Loucy (cell line): ENCODE measurements at regions not wholly inside any gene's neighbourhood (a gene's known extent, or its start where the extent isn't known, plus 50 kb on each side); places are given as distances from the start of the nearest gene placed in this dataset.

Experiments
- H2AFZ ChIP-seq: fragments of 200-600 bp; sonication (generic); 2 replicates; pipeline ENCODE4 v1.6.0; 2016; ENCODE audit warnings: antibody characterized with exemption, mild to moderate bottlenecking, low read length, moderate library complexity
- H3F3A ChIP-seq: fragments of 200-600 bp; 2 replicates; pipeline ENCODE4 v1.6.0; 2016; ENCODE audit warnings: antibody characterized with exemption, low read depth, mild to moderate bottlenecking
- H3K27me3 ChIP-seq: fragments of 200-600 bp; sonication (generic); 2 replicates; pipeline ENCODE4 v1.6.1; 2014; ENCODE audit warnings: low read length, mild to moderate bottlenecking; ENCODE audit not compliant: insufficient read depth, poor library complexity, severe bottlenecking
- H3K36me3 ChIP-seq: fragments of 200-600 bp; sonication (generic); 2 replicates; pipeline ENCODE4 v1.6.1; 2016; ENCODE audit warnings: low read length; ENCODE audit not compliant: insufficient read depth
- H3K4me1 ChIP-seq: fragments of 200-600 bp; sonication (generic); 2 replicates; pipeline ENCODE4 v1.5.1; 2014; ENCODE audit warnings: low read length, mild to moderate bottlenecking; ENCODE audit not compliant: insufficient read depth, poor library complexity, severe bottlenecking
- H3K4me2 ChIP-seq: fragments of 200-600 bp; sonication (generic); 2 replicates; pipeline ENCODE4 v1.6.0; 2014; ENCODE audit warnings: antibody characterized with exemption, low read length, low read depth, mild to moderate bottlenecking; ENCODE audit not compliant: poor library complexity, severe bottlenecking
- H3K4me3 ChIP-seq: fragments of 200-600 bp; sonication (generic); 2 replicates; pipeline ENCODE4 v1.5.1; 2014; ENCODE audit warnings: low read length, mild to moderate bottlenecking, mixed read lengths; ENCODE audit not compliant: poor library complexity, severe bottlenecking
- H3K79me2 ChIP-seq: fragments of 200-600 bp; sonication (generic); 2 replicates; pipeline ENCODE4 v1.6.1; 2014; ENCODE audit warnings: low read length; ENCODE audit not compliant: insufficient read depth
- H3K9ac ChIP-seq: fragments of 200-600 bp; sonication (generic); 2 replicates; pipeline ENCODE4 v1.6.0; 2014; ENCODE audit warnings: mild to moderate bottlenecking, low read depth, low read length, moderate library complexity; ENCODE audit not compliant: poor library complexity, severe bottlenecking
- H3K9me2 ChIP-seq: fragments of 200-600 bp; sonication (generic); replicated peaks from 2 replicates; pipeline ENCODE4 v1.6.1; 2016; ENCODE audit warnings: low read depth, low read length, mixed read lengths
- H3K9me3 ChIP-seq: fragments of 200-600 bp; sonication (generic); 2 replicates; pipeline ENCODE4 v1.6.1; 2014; ENCODE audit warnings: mild to moderate bottlenecking, antibody characterized with exemption, low read length, low read depth; ENCODE audit not compliant: insufficient read depth
- H4K20me1 ChIP-seq: fragments of 200-600 bp; sonication (generic); 2 replicates; pipeline ENCODE4 v1.6.0; 2014; ENCODE audit warnings: antibody characterized with exemption, low read length, mild to moderate bottlenecking; ENCODE audit not compliant: insufficient read depth, poor library complexity, severe bottlenecking
- CTCF ChIP-seq: fragments of 200-600 bp; sonication (generic); conservative IDR thresholded peaks from 2 replicates; pipeline ENCODE4 v1.5.1; 2014; ENCODE audit warnings: mild to moderate bottlenecking, antibody characterized with exemption, low read length
- EZH2phosphoT487 ChIP-seq: fragments of 200-600 bp; IDR thresholded peaks from 2 replicates; pipeline ENCODE4 v1.6.1; 2018; ENCODE audit warnings: antibody characterized with exemption, mild to moderate bottlenecking, moderate library complexity, borderline replicate concordance

- Histone ChIP-seq H3K27me3 (no peaks in the 10 kb centered on the region), H3K4me2 (no peak overlapping the region), H3K79me2 (no peaks in the 10 kb centered on the region), H3K4me3 (no peak overlapping the region), H3F3A (no peaks in the 10 kb centered on the region), H3K36me3 (no peaks in the 10 kb centered on the region), H3K9me2 (no peaks in the 10 kb centered on the region), H2AFZ (no peak overlapping the region), H4K20me1 (no peaks in the 10 kb centered on the region), H3K9ac (no peak overlapping the region), H3K9me3 (no peaks in the 10 kb centered on the region), H3K4me1 (no peaks in the 10 kb centered on the region)
- TF ChIP-seq EZH2phosphoT487 (no peak), CTCF (no peak)
Measured at GRCh38 chr14:97916669-97917568, 1119.7 kb downstream of the VRK1 start.

- Histone ChIP-seq H3K36me3 (no peaks in the 10 kb centered on the region), H3K4me3 (no peak overlapping the region), H2AFZ (no peak overlapping the region), H3K9ac (no peak overlapping the region), H4K20me1 (no peaks in the 10 kb centered on the region), H3K79me2 (no peaks in the 10 kb centered on the region), H3F3A (no peaks in the 10 kb centered on the region), H3K27me3 (no peaks in the 10 kb centered on the region), H3K4me1 (no peaks in the 10 kb centered on the region), H3K9me3 (no peaks in the 10 kb centered on the region), H3K9me2 (no peaks in the 10 kb centered on the region), H3K4me2 (no peak overlapping the region)
- TF ChIP-seq CTCF (no peak), EZH2phosphoT487 (no peak)
Measured at GRCh38 chr14:97920201-97920600, 1123.0 kb downstream of the VRK1 start.

GRCh38 chr14:97921296-97921695, 1124.1 kb downstream of the VRK1 start:
- Histone ChIP-seq H3K4me2 (no peak overlapping the region), H3K9ac (no peak overlapping the region), H3F3A (no peaks in the 10 kb centered on the region), H3K9me3 (no peaks in the 10 kb centered on the region), H3K27me3 (no peaks in the 10 kb centered on the region), H2AFZ (no peak overlapping the region), H3K36me3 (no peaks in the 10 kb centered on the region), H3K4me3 (no peak overlapping the region), H3K79me2 (no peaks in the 10 kb centered on the region), H3K4me1 (no peaks in the 10 kb centered on the region), H4K20me1 (no peaks in the 10 kb centered on the region), H3K9me2 (no peaks in the 10 kb centered on the region)
- TF ChIP-seq EZH2phosphoT487 = no peak
- TF ChIP-seq CTCF = no peak
